Ovary (tissue), 7 donors: ENCODE measurements at regions not wholly inside any gene's neighbourhood (a gene's known extent, or its start where the extent isn't known, plus 50 kb on each side); places are given as distances from the start of the nearest gene placed in this dataset.
A peak's percentile ranks its signal among the peaks of the same experiment; 100 is the strongest.

Experiments
- DNase-seq, 5 donors: peaks; one replicate each; pipeline ENCODE4 v3.0.0-alpha.2; 2019 to 2020
- H3K27ac ChIP-seq, 2 donors: fragments of 200-600 bp; one replicate each; pipeline versions ENCODE4 v1.5.1 to v1.8.0; 2019 to 2022
- H3K27me3 ChIP-seq: fragments of 200-600 bp; one replicate; pipeline ENCODE4 v1.8.0; 2022
- H3K36me3 ChIP-seq: fragments of 200-600 bp; sonication (generic); one replicate; pipeline ENCODE4 v1.5.1; 2019
- H3K4me1 ChIP-seq: one replicate; pipeline ENCODE4 v1.8.1; 2013; ENCODE audit warnings: mild to moderate bottlenecking, moderate library complexity; ENCODE audit not compliant: insufficient read depth
- H3K4me3 ChIP-seq: fragments of 200-600 bp; sonication (generic); one replicate; pipeline ENCODE4 v1.5.1; 2017
- H3K9me3 ChIP-seq, 2 donors: fragments of 200-600 bp in 1 of 2; sonication (generic) in 1 of 2; one replicate each; pipeline versions ENCODE4 v1.5.1 to v1.8.1; 2013 to 2019; ENCODE audit warnings: mild to moderate bottlenecking in 1 of 2, moderate library complexity in 1 of 2
- CTCF ChIP-seq, 3 donors: fragments of 450-650 bp in 2 of 3; fragments of 200-600 bp in 1 of 3; IDR thresholded peaks; one replicate each; pipeline versions ENCODE4 v1.5.1 to v1.8.0; 2016 to 2022; ENCODE audit warnings: antibody characterized with exemption in 3 of 3, mild to moderate bottlenecking in 1 of 3
- EP300 ChIP-seq: sonication (generic); formaldehyde crosslinking; IDR thresholded peaks from one replicate; pipeline ENCODE4 v1.6.1; 2017; ENCODE audit warnings: antibody characterized with exemption
- POLR2A ChIP-seq: fragments of 450-650 bp; IDR thresholded peaks from one replicate; pipeline ENCODE4 v1.6.1; 2017; ENCODE audit warnings: antibody characterized with exemption, mild to moderate bottlenecking, moderate library complexity
- WGBS, 3 donors: extraction: QIAGEN DNeasy Blood & Tissue Kit in 1 of 3; methylation state at CpG; one replicate each; pipeline versions ENCODE4 v1.1.5 to v1.1.7; 2013 to 2017; 5-methylcytosine and 5-hydroxymethylcytosine counted together
- intact Hi-C, 4 donors: fragments of 100-400 bp; cut with DNase I; formaldehyde crosslinking; loops; one replicate each; pipeline versions ENCODE4 v1.11.0 to v1.15.1; 2022 to 2023
- donor health status: DM: no; HTN: no; CAD: no; lungs with moderate emphysema.
- donor health status: DM: no; HTN: no; CAD: no.
- donor health status: Bipolar disorder and iron deficiency.
- donor health status: DM: no; HTN: no; CAD: no.
- donor health status: DM: yes; HTN: yes; CAD: no.

GRCh38 chrX:150282953-150283352 is 80.2 kb upstream of the MAMLD1 start:
- H3K4me3 ChIP-seq = no peak overlapping the region
- intact Hi-C loops = no loop called here

GRCh38 chrX:150291014-150291413 is 72.1 kb upstream of the MAMLD1 start:
- no peak overlapping the region for H3K27ac ChIP-seq
- 76 to 81% (median 80%) methylated on average over 5 of the region's 5 CpGs for WGBS, 3 donors

More at GRCh38 chrX:150282953-150283352, 80.2 kb upstream of the MAMLD1 start:
- Histone ChIP-seq H3K36me3 (no peaks in the 10 kb centered on the region), H3K4me1 (no peaks in the 10 kb centered on the region), H3K9me3 (no peaks in the 10 kb centered on the region), H3K27ac (no peak overlapping the region), H3K27me3 (no peaks in the 10 kb centered on the region)
- DNase-seq = no peak
- no peak for TF ChIP-seq EP300
- no peak for TF ChIP-seq POLR2A
- no peak for TF ChIP-seq CTCF (IDR thresholded peaks at IDR 0.05)
- WGBS, 3 donors = 67 to 70% (median 67%) methylated on average over 2 of the region's 2 CpGs

GRCh38 chrX:150293311-150294013 is 69.7 kb upstream of the MAMLD1 start:
- no peak for DNase-seq
- Histone ChIP-seq H3K4me3 (no peak overlapping the region), H3K9me3 (no peaks in the 10 kb centered on the region), H3K27ac (no peak overlapping the region), H3K36me3 (no peaks in the 10 kb centered on the region), H3K4me1 (no peaks in the 10 kb centered on the region), H3K27me3 (no peaks in the 10 kb centered on the region)
- intact Hi-C loops = no loop called here
- WGBS, 3 donors = 54 to 60% (median 56%) methylated on average over 5 of the region's 5 CpGs
- no peak for TF ChIP-seq CTCF (IDR thresholded peaks at IDR 0.05)
- TF ChIP-seq EP300 = no peak
- TF ChIP-seq POLR2A = no peak

More at GRCh38 chrX:150291014-150291413, 72.1 kb upstream of the MAMLD1 start:
- intact Hi-C loops = no loop called here
- no peaks in the 10 kb centered on the region for H3K27me3 ChIP-seq
- H3K4me3 ChIP-seq = no peak overlapping the region
- H3K4me1 ChIP-seq = no peaks in the 10 kb centered on the region
- H3K36me3 ChIP-seq = no peaks in the 10 kb centered on the region
- no peaks in the 10 kb centered on the region for H3K9me3 ChIP-seq
- no peak for TF ChIP-seq CTCF (IDR thresholded peaks at IDR 0.05)
- no peak for TF ChIP-seq EP300
- TF ChIP-seq POLR2A = no peak
- no peak for DNase-seq

- intact Hi-C loops = no loop called here
Observed at GRCh38 chrX:150298841-150299551, 64.1 kb upstream of the MAMLD1 start.

GRCh38 chrX:150299579-150299978 is 63.5 kb upstream of the MAMLD1 start:
- DNase-seq = no peak
- intact Hi-C loops = no loop called here
- Histone ChIP-seq H3K4me3 (no peak overlapping the region), H3K27me3 (no peaks in the 10 kb centered on the region), H3K9me3 (no peaks in the 10 kb centered on the region), H3K27ac (no peak overlapping the region), H3K36me3 (no peaks in the 10 kb centered on the region), H3K4me1 (no peaks in the 10 kb centered on the region)
- TF ChIP-seq EP300 = no peak
- TF ChIP-seq CTCF (IDR thresholded peaks at IDR 0.05) = no peak
- no peak for TF ChIP-seq POLR2A

More at GRCh38 chrX:150298841-150299551, 64.1 kb upstream of the MAMLD1 start:
- no peak for TF ChIP-seq EP300
- DNase-seq = no peak
- whole genome bisulfite sequencing, 3 donors = 54 to 65% (median 56%) methylated on average over 4 of the region's 4 CpGs
- Histone ChIP-seq H3K4me3 (no peak overlapping the region), H3K9me3 (no peaks in the 10 kb centered on the region), H3K27me3 (no peaks in the 10 kb centered on the region), H3K27ac (peak overlapping the region in 1 of 2 donors; percentile 6), H3K36me3 (no peaks in the 10 kb centered on the region), H3K4me1 (no peaks in the 10 kb centered on the region)
